ENCODE measurements at regions not wholly inside any gene's neighbourhood (a gene's known extent, or its start where the extent isn't known, plus 50 kb on each side); places are given as distances from the start of the nearest gene placed in this dataset.

DNA sequence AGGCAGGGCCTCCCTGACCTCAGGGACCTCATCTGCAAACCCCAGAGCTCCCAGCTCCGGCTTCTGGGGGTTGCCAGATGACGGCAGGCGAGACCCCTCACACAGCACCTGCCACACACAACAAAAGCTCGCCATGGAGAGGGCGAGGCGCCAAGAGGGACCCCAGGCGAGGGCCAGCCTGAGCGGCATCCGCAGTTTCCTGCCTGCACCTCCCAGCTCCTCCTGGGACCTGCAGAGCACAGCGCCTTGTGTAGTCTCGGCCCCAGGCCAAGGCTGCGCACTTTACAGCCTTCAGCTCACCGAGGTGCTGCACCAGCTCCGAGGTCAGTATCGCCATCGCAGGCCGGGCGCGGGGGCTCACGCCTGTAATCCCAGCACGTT is 82.4 kb upstream of the ADAMTS2 start:
- H3K4me3 Mint-ChIP-seq = no peak overlapping the region
- H3K4me1 Mint-ChIP-seq (ENCODE audit: low read depth) = no peaks in the 10 kb centered on the region
- no peaks in the 10 kb centered on the region for H3K9me3 Mint-ChIP-seq
- H3K27me3 Mint-ChIP-seq (ENCODE audit: low read depth) = no peaks in the 10 kb centered on the region
- no peak overlapping the region for H3K27ac Mint-ChIP-seq
- no peaks in the 10 kb centered on the region for H3K36me3 Mint-ChIP-seq (ENCODE audit: low read depth)

DNA sequence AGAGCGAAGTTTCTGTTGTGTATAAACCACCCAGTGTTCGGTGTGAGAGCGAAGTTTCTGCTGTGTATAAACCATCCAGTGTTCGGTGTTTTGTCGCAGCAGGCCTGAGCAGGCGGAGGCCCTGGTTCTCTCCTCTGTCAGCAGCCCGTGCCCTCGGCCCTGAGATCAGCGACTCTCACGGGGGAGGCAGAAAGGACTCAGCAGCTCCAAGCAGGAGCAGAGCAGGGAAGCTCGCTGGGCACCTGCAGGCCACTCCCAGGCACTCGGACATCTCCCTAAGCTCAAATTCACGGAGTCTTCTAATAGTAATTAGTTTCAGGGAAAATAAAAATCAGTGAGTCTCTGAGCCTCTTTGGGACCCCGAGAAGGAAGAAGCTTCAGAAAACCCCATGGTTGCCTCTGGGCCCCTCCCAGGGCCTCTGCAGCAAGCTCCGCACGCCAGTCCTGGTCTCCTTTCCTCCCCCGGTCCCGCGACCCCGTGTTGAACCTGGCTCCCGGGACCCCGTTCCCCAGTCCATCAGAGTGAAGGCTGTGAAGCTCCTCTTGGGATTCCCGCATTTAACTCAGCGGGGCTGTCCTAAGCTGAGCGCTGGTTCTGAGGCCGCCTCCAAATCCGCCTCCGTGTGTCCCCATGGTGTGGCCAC is 81.9 kb upstream of the ADAMTS2 start:
- Mint-ChIP-seq H3K36me3 (ENCODE audit: low read depth) (no peaks in the 10 kb centered on the region), H3K27me3 (ENCODE audit: low read depth) (no peaks in the 10 kb centered on the region), H3K9me3 (no peaks in the 10 kb centered on the region), H3K27ac (no peak overlapping the region), H3K4me3 (no peak overlapping the region), H3K4me1 (ENCODE audit: low read depth) (no peaks in the 10 kb centered on the region)

DNA sequence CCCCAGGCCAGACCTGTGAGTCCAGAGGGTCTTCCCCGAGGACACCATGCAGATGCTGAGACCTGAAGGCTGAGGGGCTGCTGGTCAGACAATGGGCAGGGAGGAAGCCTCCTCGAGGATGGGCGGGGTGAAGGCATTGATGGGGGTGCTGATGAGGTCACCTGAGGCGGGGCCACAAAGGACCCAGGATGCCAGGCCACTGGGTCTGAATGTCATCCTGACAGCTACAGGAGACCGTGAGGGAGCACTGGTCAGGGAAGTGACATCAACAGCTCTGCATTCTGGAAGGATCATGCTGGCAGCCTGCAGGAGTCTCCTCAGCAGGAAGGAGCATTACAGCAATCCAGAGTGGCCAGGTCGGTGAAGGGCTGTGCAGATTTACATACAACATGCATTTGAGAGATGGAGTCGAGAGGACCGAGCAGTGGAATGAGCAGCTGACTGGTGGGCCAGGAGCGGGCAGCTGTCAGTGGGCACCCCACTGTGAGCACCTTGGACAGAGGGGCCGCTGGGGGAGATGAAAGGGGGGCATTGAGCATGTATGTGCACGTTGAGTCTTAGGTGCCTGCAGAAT is 77.7 kb upstream of the ADAMTS2 start:
- Mint-ChIP-seq H3K9me3 (no peaks in the 10 kb centered on the region), H3K36me3 (ENCODE audit: low read depth) (no peaks in the 10 kb centered on the region), H3K27ac (no peak overlapping the region), H3K4me1 (ENCODE audit: low read depth) (no peaks in the 10 kb centered on the region), H3K4me3 (no peak overlapping the region), H3K27me3 (ENCODE audit: low read depth) (no peaks in the 10 kb centered on the region)

DNA sequence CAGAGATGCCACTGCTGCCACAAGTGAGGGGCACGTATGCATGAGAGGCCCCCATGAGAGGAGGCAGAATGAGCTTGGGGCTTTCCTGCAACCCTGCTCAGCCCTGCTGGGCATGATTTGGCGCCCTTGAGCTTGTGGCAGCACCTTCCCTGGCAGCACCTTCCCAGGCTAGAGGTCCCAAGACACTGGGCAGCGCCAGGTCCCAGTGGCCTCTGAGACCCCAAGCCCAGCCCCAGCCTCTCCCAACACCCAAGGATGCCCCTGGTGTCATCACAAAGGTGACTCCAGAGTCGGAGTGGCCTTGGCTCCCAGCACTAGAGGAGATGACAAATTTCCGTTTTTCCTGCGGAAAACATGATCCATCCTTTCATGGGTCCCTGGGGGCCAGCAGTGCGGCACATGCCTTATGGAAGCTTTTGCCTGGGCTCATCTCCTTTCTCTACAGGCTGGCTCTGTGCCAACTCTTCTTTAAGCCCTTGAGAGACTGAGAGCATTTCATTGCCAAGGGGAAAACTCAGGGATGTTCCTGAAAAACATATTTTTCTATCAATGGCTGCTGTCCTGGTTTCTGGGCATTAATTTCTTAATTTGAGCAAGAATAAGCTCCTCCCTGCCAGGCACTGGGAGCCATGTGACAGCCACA is 77.1 kb upstream of the ADAMTS2 start:
- H3K4me3 Mint-ChIP-seq = no peak overlapping the region
- no peak overlapping the region for H3K27ac Mint-ChIP-seq
- H3K4me1 Mint-ChIP-seq (ENCODE audit: low read depth) = no peaks in the 10 kb centered on the region
- H3K36me3 Mint-ChIP-seq (ENCODE audit: low read depth) = no peaks in the 10 kb centered on the region
- no peaks in the 10 kb centered on the region for H3K27me3 Mint-ChIP-seq (ENCODE audit: low read depth)
- no peaks in the 10 kb centered on the region for H3K9me3 Mint-ChIP-seq

DNA sequence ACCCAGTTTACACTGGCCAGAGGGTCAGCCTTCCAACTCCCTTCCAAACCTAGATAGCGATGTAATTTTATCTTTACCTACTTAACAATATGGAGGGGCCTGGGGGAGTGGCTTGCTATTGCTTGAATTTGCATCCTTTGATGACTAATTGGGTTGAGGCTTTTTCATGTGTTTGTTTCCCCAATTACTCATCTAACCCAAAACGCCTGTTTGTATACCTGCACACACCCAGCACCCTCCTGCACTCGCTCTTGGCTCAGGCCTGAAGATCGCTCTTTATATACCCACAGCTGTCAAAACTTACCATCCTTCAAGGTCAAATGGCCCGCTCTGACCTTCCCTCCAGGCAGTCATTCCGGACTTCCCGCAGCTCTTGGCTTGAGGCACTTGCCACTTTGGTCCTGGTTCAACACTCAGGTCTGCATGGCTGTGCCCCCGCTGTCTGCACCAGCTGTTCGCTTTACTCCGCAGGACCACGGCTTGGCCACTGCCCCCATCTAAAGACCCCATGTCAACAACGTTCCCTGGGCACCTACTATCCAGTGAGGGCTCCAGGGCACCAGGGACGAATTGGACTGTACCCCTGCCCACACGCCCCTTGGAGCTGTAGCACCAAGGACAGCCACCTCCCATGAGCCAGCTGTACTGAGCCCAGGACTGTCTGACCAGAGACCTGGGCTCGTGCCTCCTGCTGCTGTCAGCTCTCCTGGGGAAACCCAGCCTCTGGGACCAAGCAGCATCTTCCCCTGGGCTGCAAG is 76.1 kb upstream of the ADAMTS2 start:
- Mint-ChIP-seq H3K4me1 (ENCODE audit: low read depth) (no peaks in the 10 kb centered on the region), H3K4me3 (no peak overlapping the region), H3K36me3 (ENCODE audit: low read depth) (no peaks in the 10 kb centered on the region), H3K27ac (no peak overlapping the region), H3K9me3 (no peaks in the 10 kb centered on the region), H3K27me3 (ENCODE audit: low read depth) (no peaks in the 10 kb centered on the region)

DNA sequence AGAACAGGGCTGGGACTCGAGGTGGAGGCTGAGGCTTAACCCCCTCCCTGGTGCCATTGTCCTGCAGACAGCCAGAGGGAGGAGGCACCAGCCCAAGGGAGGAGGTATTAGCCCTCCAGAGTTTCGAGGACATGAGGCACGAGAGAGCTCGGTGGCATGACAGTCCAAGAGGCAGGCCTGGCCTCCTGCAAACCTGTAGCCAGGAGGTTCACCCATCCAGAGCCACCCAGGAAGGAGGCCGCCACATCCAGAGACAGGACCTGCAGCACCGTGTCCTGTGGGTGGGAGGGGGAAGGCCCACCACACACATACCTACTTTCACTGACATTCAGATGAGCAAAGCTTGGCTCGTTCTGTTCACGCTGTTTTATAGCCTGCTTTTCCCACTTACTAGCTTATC is 75.2 kb upstream of the ADAMTS2 start:
- Mint-ChIP-seq H3K27ac (no peak overlapping the region), H3K4me3 (no peak overlapping the region), H3K9me3 (no peaks in the 10 kb centered on the region), H3K27me3 (ENCODE audit: low read depth) (no peaks in the 10 kb centered on the region), H3K4me1 (ENCODE audit: low read depth) (no peaks in the 10 kb centered on the region), H3K36me3 (ENCODE audit: low read depth) (no peaks in the 10 kb centered on the region)

DNA sequence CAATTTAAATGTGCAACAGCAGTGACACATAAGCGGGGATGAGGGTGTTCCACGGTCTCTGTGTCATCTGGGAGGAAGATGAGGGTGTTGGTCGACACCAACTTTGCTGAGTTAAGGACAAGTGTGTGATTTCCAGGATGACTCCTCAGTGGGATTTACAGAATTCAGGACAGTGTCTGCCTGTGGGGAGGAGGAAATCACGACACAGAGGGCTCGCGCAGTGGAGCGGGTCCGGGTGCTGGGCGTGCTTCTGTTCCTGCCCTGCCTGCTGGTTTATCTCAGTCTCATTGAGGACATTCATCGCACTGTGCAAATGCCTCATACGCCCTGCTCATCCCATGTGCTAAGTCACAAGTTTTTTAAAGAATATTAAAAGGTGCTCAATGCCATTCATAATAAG is 73.7 kb upstream of the ADAMTS2 start:
- Mint-ChIP-seq H3K4me3 (no peak overlapping the region), H3K27me3 (ENCODE audit: low read depth) (no peaks in the 10 kb centered on the region), H3K4me1 (ENCODE audit: low read depth) (no peaks in the 10 kb centered on the region), H3K27ac (no peak overlapping the region), H3K36me3 (ENCODE audit: low read depth) (no peaks in the 10 kb centered on the region), H3K9me3 (no peaks in the 10 kb centered on the region)

DNA sequence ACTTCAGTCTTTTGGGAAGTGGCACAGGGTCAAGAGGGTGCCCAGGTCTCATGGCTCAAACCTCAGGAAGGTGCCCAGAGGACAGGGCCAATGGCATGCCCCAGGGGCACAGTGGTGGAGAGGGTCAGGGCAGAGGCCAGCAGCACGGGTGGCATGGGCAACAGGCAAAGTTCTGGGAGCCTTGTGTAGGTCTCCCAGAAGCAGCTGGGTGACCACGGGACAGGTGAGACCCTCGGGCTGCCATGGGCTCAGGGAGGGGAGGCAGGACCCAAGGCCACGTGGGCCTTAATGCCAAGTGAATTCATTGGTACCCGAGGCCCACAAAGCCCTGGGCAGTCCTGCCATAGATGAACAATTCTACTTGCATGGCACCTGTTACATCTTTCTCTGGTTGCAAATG is 72.4 kb upstream of the ADAMTS2 start:
- no peak overlapping the region for H3K27ac Mint-ChIP-seq
- no peaks in the 10 kb centered on the region for H3K27me3 Mint-ChIP-seq (ENCODE audit: low read depth)
- H3K36me3 Mint-ChIP-seq (ENCODE audit: low read depth) = no peaks in the 10 kb centered on the region
- H3K4me1 Mint-ChIP-seq (ENCODE audit: low read depth) = no peaks in the 10 kb centered on the region
- H3K9me3 Mint-ChIP-seq = no peaks in the 10 kb centered on the region
- no peak overlapping the region for H3K4me3 Mint-ChIP-seq

DNA sequence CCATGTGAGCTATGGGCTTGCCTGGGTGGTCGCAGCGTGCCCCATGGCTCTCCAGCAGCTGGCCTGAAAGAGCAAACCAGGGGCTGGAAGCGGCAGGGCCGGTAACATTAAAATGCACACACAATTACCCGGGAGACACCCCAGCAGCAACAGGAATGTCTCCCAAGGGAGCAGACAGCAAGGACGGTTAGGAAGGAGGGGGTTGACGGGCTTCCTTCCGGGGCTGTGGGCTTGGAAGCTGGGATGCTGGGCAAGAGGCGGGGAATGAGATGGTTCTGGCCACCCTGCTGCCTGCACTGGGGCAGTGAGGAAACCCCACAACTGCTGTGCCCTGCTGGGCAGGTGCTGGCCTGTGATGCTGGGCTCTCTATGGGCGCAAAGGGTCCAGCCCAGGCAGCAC is 71.8 kb upstream of the ADAMTS2 start:
- Mint-ChIP-seq H3K27me3 (ENCODE audit: low read depth) (no peaks in the 10 kb centered on the region), H3K27ac (no peak overlapping the region), H3K4me3 (no peak overlapping the region), H3K36me3 (ENCODE audit: low read depth) (no peaks in the 10 kb centered on the region), H3K4me1 (ENCODE audit: low read depth) (no peaks in the 10 kb centered on the region), H3K9me3 (no peaks in the 10 kb centered on the region)

DNA sequence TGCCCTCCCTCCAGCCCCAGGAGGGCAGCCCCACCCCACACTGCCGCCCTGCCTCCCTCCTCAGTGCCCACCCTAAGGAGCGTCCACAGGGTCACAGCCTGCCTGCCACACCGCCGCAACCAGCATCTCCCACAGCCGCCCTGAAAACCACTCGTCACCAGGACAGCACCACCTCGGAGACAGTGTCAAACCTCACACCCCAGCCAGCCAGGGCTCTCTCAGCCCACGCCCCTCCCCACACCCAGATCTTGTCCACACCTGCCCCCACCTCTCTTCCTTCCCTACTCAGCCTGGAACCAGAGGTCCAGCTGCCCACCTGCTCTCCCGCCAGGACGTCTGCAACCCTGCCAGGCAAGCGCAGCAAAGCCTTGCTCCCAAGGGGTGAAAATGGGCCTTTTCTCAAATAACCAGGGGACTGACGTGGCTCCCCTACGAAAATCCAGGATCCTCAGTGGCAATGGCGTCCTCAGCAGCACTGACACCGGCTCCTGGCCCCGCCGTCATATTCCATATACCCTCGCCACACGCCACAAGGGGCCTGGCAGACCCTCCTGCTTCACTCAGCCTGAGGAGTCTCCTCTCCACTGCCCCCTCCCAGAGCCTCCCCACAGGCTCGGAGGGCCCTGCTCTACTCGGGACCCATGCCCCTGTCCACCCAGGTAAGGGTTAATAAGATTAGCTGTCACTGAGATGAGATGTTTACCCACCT is 71.0 kb upstream of the ADAMTS2 start:
- Mint-ChIP-seq H3K9me3 (no peaks in the 10 kb centered on the region), H3K27me3 (ENCODE audit: low read depth) (no peaks in the 10 kb centered on the region), H3K27ac (no peak overlapping the region), H3K36me3 (ENCODE audit: low read depth) (no peaks in the 10 kb centered on the region), H3K4me3 (no peak overlapping the region), H3K4me1 (ENCODE audit: low read depth) (no peaks in the 10 kb centered on the region)

DNA sequence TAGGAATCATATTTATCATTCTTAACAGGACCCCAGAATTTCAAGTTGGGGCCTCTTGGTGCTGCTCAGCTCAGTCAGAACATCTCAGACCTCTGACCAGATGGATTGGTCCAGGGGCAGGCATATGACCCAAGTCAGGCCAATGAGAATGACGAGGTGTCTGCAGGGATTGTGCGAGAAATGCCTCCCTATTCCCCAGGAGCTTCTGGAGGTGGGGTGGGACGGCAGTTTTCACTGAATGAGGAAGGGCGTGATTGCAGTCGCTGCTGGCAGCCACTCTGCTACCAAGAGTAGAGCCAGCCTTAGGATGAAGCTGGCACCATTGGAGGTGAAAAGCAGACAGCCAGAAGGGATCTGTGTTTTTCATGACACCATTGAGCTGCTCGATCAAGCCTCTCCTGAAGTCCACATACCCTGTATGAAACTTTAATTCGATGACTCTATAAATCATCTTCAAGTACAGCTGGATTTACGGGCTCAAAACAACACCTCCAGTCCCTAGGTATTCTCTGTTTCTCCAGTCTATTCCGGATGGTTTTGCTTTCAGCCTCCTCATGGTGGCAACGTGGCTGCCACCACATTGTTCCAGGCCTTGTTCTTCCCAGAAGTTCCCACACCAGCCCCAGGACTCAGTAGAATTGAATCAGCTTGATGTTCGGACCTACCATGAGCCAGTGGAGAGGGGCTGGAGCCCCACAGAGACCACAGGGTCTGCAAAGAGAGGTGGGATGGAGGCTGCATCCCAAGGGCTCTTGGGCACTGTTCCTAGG is 70.2 kb upstream of the ADAMTS2 start:
- Mint-ChIP-seq H3K27ac (no peak overlapping the region), H3K27me3 (ENCODE audit: low read depth) (no peaks in the 10 kb centered on the region), H3K36me3 (ENCODE audit: low read depth) (no peaks in the 10 kb centered on the region), H3K4me3 (no peak overlapping the region), H3K9me3 (no peaks in the 10 kb centered on the region), H3K4me1 (ENCODE audit: low read depth) (no peaks in the 10 kb centered on the region)

DNA sequence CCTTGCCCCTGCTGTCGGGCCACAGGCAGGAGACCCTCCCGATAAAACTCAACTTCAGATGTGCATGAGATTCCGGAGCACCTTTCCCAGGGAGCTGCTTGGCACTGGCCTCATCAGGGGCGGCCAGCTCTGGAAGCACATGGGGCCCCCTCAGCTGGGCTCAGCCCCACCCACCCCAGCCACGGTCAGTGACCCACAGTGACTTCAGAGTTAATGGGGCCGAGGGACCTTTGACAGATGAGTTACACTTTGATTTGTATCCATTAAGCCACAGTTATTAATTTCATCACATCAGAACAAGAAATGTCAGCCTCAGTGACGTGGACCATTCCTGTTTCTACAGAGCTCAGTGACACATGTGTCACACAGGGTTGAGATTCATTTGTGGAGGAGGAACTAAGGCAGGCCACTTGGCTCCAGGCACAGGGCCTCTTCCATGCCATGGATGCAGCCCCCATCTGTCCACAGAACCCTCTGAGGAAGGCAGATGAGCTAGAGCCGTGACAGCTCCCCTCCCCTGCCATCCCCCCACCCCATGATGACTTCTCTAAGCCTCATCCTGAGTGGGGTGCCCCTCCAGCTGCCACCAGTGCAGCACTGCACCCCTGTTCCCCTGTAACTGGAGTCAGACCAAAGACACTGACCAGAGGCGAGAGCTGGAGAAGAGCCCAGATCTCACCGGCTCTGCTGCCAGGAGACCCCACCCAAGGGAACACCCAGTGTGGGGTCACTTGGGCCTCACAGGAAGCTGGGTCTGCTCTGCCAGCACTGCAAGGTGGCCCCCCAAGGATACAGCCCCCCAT is 69.4 kb upstream of the ADAMTS2 start:
- no peaks in the 10 kb centered on the region for H3K4me1 Mint-ChIP-seq (ENCODE audit: low read depth)
- H3K27ac Mint-ChIP-seq = no peak overlapping the region
- H3K27me3 Mint-ChIP-seq (ENCODE audit: low read depth) = no peaks in the 10 kb centered on the region
- no peaks in the 10 kb centered on the region for H3K9me3 Mint-ChIP-seq
- H3K36me3 Mint-ChIP-seq (ENCODE audit: low read depth) = no peaks in the 10 kb centered on the region
- H3K4me3 Mint-ChIP-seq = no peak overlapping the region

DNA sequence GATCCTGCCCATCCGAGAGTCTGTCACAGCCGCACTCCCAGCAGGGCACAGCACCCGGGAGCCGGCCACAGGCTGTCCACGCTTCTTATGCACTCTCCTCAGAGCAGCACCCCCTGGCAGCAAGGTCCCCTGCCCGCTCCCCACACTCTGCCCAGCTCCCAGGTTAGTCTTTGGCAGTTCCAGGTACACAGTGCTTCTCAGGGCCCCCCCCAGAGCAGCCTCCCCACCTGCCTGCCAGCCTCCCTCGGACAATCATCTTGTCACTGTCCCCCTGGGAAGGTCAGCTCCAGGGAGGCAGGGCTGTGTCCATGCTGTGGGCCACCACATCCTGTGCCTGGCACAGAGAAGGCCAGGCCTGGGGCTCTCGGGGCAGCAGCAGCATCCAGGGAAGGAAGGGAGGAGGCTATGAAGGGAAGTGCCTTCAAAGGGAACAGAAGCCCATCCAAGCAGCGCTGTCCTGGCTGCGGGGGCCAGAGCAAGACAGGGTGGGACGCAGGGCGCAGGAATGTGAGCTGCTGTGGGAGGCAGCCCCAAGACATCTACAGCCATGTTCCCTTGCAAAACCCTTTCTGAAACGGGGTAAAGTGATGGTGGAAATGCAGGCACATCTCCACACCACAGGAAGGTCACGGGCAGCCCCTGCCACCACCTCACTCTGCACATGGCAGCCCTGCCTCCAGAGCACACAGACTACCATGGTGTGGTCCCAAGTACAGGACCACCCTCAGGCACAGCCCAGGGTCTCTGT is 68.6 kb upstream of the ADAMTS2 start:
- Mint-ChIP-seq H3K9me3 (no peaks in the 10 kb centered on the region), H3K27ac (no peak overlapping the region), H3K4me1 (ENCODE audit: low read depth) (no peaks in the 10 kb centered on the region), H3K27me3 (ENCODE audit: low read depth) (no peaks in the 10 kb centered on the region), H3K36me3 (ENCODE audit: low read depth) (no peaks in the 10 kb centered on the region), H3K4me3 (no peak overlapping the region)
